Pancreas (tissue), 10 donors: ENCODE measurements at regions not wholly inside any gene's neighbourhood (a gene's known extent, or its start where the extent isn't known, plus 50 kb on each side); places are given as distances from the start of the nearest gene placed in this dataset.
"Not testable (repeated sequence)": the region's sequence is repeated elsewhere in the genome, so short reads cannot be mapped to it uniquely, and the experiment has no call there.

Experiments used
- ATAC-seq, 4 donors: fragments of 200-7000 bp; cut with Tn5 transposase; one replicate each; pipeline versions ENCODE4 v1.8.0 to v1.9.1; 2020; ENCODE audit warnings: mild to moderate bottlenecking in 4 of 4, moderate library complexity in 4 of 4
- DNase-seq, 6 donors: peaks; one replicate each; pipeline ENCODE4 v3.0.0-alpha.2; 2020
- FAIRE-seq: peaks from 2 replicates; lab custom pipeline; 2012; peaks lifted over from hg19 to GRCh38; lab: Jason Lieb, UNC
- H3K27ac ChIP-seq, 4 donors: fragments of 200-600 bp; sonication (generic); 1 replicate in 3 of 4; 2 replicates in 1 of 4; pipeline versions ENCODE4 v1.5.0 to v1.8.0; 2020
- H3K27me3 ChIP-seq, 4 donors: fragments of 200-600 bp; one replicate each; pipeline ENCODE4 v1.8.0; 2021
- H3K36me3 ChIP-seq, 3 donors: fragments of 200-600 bp; sonication (generic) in 1 of 3; one replicate each; pipeline versions ENCODE4 v1.5.0 to v1.8.0; 2020 to 2021
- H3K4me1 ChIP-seq, 3 donors: fragments of 200-600 bp; one replicate each; pipeline ENCODE4 v1.8.0; 2021
- H3K4me3 ChIP-seq, 4 donors: fragments of 200-600 bp; sonication (generic) in 2 of 4; one replicate each; pipeline versions ENCODE4 v1.5.0 to v1.8.0; 2020 to 2021
- H3K9me3 ChIP-seq, 4 donors: fragments of 200-600 bp; one replicate each; pipeline ENCODE4 v1.8.0; 2021
- WGBS, 2 donors: extraction: QIAGEN DNeasy Blood & Tissue Kit; methylation state at CpG; one replicate each; pipeline ENCODE4 v1.1.7; 2013; 5-methylcytosine and 5-hydroxymethylcytosine counted together
- intact Hi-C, 3 donors: fragments of 100-400 bp; cut with DNase I; formaldehyde crosslinking; loops; one replicate each; pipeline versions ENCODE4 v1.11.1 to v1.14.2; 2022
- TF ChIP-seq, protein P1 (sequence below), 4 donors: fragments of 200-600 bp; sonication (generic) in 3 of 4; IDR thresholded peaks; one replicate each; pipeline versions ENCODE4 v1.5.0 to v1.8.0; 2021; ENCODE audit warnings: antibody characterized with exemption in 4 of 4
- donor health status: healthy with polysubstance abuse.
- donor health status: DM: no; HTN: no; CAD: no; lungs with moderate emphysema.
- donor health status: DM: no; HTN: no; CAD: no.
- donor health status: control.
- donor health status: control.
- donor health status: Bipolar disorder and iron deficiency.
- donor health status: DM: yes; HTN: yes; CAD: no.
- donor health status: DM: no; HTN: no; CAD: no.
- donor health status: DM: no; HTN: no; CAD: no.
- donor health status: DM: yes; HTN: yes; CAD: no.

DNA sequence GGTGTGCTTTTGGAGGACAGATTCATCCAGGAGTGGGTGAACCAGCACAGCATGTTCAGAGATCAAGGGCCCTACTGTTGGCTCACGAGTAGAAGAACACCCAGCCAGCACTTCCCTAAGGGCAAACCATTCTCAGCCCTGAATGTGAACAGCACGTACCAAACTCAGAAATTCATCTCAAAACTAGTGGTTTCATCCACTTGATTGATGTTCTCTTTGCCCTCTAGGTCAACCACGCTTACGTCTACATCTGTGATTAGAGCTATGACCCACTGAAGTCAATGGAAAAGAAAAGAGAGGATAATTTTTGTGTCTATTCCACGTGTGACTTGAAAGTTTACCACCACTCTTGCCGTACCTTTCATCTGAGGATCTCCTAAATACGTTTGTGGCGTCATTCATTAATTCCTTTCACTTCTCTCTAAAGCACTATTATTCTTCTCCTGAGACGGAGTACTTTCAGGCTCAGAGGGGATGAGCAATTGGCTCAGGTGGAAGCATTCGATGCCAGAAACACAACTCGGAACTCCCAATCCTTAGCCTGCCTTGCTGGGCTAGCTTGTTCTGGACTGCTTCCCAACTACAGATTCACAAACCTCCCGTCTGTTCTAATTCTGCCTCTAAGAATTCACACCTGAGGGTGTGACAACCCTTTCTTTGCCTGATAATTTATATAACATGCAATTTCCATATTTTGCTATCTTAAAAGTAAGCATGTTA, 57.3 kb upstream of the HIVEP3 start:
- no peak for FAIRE-seq
- no peaks in the 10 kb centered on the region for H3K4me1 ChIP-seq
- no peak for DNase-seq
- H3K27ac ChIP-seq: no peak overlapping the region
- H3K27me3 ChIP-seq: no peaks in the 10 kb centered on the region
- H3K4me3 ChIP-seq: no peak overlapping the region
- WGBS, 2 donors: 92 to 94% methylated on average over 12 of the region's 12 CpGs
- ATAC-seq: no peak
- TF ChIP-seq, protein P1, sequence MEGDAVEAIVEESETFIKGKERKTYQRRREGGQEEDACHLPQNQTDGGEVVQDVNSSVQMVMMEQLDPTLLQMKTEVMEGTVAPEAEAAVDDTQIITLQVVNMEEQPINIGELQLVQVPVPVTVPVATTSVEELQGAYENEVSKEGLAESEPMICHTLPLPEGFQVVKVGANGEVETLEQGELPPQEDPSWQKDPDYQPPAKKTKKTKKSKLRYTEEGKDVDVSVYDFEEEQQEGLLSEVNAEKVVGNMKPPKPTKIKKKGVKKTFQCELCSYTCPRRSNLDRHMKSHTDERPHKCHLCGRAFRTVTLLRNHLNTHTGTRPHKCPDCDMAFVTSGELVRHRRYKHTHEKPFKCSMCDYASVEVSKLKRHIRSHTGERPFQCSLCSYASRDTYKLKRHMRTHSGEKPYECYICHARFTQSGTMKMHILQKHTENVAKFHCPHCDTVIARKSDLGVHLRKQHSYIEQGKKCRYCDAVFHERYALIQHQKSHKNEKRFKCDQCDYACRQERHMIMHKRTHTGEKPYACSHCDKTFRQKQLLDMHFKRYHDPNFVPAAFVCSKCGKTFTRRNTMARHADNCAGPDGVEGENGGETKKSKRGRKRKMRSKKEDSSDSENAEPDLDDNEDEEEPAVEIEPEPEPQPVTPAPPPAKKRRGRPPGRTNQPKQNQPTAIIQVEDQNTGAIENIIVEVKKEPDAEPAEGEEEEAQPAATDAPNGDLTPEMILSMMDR (IDR thresholded peaks at IDR 0.05): no peak
- intact Hi-C loops: no loop called here
- H3K9me3 ChIP-seq: no peaks in the 10 kb centered on the region
- H3K36me3 ChIP-seq: no peaks in the 10 kb centered on the region

DNA sequence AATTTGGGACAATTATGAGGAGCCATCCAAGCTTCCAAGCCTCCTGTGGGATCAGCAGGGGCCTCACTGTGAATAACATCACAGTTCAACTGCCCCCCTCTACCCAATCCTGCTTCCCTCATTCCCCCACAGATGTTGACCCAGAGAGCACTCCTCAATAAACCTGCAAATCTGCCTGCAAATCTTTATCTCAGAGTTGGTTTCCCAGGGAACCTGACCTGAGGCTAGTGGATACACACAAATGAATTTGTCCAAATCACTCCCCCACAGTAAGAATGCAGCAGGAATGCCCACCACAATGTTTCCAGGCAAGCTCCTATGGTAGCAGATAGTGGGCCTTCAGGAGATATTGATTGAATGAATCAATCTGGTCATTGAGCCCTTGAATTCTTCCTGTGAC, 56.4 kb upstream of the HIVEP3 start:
- Histone ChIP-seq H3K4me1 (no peaks in the 10 kb centered on the region), H3K4me3 (no peak overlapping the region), H3K9me3 (no peaks in the 10 kb centered on the region), H3K36me3 (no peaks in the 10 kb centered on the region), H3K27me3 (no peaks in the 10 kb centered on the region), H3K27ac (no peak overlapping the region)
- ATAC-seq: no peak
- TF ChIP-seq, protein P1 (IDR thresholded peaks at IDR 0.05): no peak
- DNase-seq: no peak
- intact Hi-C loops: no loop called here
- no peak for FAIRE-seq

DNA sequence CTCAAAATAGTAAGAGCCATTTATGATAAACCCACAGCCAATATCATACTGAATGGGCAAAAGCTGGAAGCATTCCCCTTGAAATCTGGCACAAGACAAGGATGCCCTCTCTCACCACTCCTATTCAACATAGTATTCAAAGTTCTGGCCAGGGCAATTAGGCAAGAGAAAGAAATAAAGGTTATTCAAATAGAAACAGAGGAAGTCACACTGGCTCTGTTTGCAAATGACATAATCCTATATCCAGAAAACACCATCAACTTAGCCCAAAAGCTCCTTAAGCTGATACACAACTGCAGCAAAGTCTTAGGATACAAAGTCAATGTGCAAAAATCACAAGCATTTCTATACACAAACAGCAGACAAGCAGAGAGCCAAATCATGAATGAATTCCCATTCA, 49.8 kb upstream of the HIVEP3 start:
- ATAC-seq, H3K4me3 ChIP-seq, intact Hi-C loops, FAIRE-seq, DNase-seq, H3K36me3 ChIP-seq, H3K27ac ChIP-seq, H3K4me1 ChIP-seq, H3K27me3 ChIP-seq, H3K9me3 ChIP-seq: not testable (repeated sequence)
